HG03280 (cell line): ENCODE measurements at regions not wholly inside any gene's neighbourhood (a gene's known extent, or its start where the extent isn't known, plus 50 kb on each side); places are given as distances from the start of the nearest gene placed in this dataset.
A peak's percentile ranks its signal among the peaks of the same experiment; 100 is the strongest.
"Not testable (repeated sequence)": the region's sequence is repeated elsewhere in the genome, so short reads cannot be mapped to it uniquely, and the experiment has no call there.

Experiments used
- ATAC-seq: cut with Tn5 transposase; IDR thresholded peaks from one replicate; pipeline ENCODE4 v1.9.1; 2021; ENCODE audit warnings: mild to moderate bottlenecking, moderate library complexity; ENCODE audit not compliant: unreplicated experiment

DNA sequence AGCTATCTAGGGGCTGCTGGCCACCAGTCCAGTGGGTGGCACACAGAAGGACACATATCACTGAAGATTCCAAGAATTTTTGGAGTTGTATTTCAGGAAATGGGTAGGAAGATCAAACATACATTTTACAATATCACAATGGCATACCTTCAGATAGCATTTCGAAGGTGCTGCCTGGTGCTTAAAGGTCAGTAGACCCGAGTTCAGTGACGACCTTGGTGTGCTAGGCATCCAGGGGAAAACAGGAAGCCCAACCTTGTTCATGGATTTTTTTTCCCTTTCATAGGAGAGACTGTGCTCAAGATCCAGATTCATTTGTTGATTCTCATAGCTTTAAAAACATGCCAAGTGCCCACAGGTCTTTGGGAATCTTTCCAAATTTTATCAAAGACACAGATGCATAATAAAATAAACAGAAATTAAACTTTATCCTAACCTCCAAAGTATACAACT is 51.0 kb upstream of the RCBTB2 start:
- ATAC-seq: no peak

DNA sequence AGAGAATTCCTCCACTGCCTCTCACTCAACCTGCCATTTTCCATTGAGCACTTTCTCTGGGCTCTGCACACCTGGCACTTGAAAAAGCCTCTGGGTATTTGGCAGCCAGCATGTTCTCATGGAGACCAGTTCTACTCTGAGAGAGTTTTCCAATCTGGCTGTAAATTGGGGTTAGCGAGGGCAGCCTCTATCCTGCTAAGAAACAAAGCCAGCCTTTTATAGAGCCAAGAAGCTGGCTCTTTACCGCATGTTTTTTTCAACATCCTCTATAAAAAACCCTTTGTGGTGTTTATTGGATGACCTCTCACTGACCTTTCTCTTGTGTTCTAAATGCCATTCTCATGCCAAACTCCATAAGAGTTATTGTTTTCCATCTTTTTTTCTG is 52.6 kb upstream of the RCBTB2 start:
- ATAC-seq: no peak

DNA sequence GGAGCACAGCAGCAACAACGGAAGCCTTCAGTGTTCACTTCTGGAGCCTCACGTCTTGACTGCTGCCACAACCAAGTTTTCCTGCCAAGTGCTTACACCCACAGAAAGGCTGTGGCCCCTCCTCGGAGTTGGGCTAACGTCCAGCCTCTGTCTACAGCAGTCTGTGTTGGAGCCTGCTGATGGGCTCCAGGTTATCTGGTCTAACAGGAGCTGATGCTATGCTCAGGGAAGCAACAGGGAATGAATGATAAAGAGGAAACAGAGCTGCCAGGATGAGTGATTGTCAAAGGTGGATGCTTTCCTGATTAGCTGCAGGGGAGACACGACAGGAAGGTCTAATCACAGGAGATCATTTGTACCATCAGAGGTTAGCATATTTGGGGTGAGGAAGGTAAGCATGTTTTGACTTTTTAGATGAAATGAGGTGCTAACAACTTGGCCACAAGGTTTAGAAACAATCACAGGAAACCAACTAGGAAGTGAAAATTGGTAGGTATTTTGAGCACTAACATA is 53.8 kb upstream of the RCBTB2 start:
- peak; percentile 37 for ATAC-seq

DNA sequence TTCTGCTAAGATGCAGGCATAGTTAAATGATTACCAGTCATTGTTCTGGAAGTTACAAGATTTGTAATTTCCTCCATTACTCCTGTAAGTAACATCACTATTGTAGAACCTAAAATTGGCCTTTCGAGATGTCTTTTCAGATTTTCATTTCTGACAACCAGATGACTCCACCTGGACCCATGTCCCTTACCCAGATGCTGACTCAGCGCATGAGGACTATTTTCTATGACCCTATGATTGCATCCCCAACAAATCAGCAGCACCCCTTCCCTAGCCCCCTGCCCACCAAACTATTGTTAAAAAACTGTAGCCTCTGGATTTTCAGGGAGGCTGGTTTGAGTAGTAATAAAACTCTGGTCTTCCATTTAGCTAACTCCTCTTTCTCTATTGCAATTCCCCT is 55.2 kb upstream of the RCBTB2 start:
- ATAC-seq: no peak

DNA sequence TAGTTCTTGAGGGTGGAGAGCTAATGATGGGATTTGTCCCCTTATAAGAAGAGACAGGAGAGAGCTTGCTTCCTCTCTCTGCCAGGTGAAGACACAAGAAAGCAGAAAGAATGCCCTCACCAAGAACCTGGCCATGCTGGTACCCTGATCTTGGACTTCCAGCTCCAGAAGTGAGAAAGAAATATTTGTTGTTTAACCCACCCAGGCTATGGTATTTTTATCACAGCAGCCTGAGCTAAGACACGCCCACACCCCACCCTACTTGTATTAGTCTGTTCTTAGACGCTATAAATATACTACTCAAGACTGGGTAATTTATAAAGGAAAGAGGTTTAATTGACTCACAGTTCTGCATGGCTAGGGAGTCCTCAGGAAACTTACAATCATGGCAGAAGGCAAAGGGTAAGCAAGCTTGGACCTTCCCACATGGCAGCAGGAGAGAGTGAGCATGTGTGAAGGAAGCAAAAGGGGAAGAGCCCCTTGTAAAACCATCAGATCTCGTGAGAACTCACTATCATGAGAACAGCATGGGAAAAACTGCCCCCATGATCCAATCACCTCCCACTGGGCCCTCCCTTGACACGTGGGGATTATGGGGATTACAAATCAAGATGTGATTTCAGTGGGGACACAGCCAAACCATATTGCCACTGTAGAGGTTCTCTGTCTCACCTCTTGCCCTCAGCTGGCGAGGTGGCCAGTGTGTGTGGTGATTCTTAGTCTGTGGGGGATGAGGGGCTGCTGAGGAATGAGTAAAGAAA is 57.4 kb upstream of the RCBTB2 start:
- no peak for ATAC-seq

DNA sequence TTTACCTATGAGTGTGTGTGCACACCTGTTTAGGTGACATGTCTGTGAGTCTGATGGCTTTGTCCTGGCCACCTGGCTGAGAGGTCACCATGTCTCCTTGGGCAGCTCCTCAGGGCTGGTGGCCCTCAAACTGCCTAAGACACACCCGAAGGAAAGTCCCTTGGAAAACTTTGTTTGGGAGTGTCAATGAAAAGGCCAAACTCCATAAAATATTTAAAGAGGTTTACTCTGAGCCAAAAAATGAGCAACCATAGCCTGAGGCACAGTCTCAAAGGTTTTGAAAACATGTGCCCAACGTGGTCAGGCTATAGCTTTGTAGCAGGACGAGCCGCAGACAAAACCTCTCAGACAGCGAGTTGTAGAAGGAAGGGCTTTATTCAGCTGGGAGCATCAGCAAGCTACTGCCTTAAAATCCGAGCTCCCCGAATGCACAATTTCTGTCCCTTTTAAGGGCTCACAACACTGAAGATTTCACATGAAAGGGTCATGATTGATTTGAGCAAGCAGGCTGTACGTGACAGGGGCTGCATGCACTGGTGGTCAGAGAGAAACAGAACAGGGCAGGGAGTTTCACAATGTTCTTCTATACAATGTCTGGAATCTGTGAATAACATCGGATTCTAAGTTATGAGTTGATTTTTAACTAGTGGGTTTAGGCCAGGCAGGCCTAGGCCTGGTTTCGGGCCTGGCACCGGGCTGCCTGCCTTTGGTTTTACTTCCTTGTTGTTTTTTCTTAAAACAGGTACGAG is 58.4 kb upstream of the RCBTB2 start:
- not testable (repeated sequence) for ATAC-seq

DNA sequence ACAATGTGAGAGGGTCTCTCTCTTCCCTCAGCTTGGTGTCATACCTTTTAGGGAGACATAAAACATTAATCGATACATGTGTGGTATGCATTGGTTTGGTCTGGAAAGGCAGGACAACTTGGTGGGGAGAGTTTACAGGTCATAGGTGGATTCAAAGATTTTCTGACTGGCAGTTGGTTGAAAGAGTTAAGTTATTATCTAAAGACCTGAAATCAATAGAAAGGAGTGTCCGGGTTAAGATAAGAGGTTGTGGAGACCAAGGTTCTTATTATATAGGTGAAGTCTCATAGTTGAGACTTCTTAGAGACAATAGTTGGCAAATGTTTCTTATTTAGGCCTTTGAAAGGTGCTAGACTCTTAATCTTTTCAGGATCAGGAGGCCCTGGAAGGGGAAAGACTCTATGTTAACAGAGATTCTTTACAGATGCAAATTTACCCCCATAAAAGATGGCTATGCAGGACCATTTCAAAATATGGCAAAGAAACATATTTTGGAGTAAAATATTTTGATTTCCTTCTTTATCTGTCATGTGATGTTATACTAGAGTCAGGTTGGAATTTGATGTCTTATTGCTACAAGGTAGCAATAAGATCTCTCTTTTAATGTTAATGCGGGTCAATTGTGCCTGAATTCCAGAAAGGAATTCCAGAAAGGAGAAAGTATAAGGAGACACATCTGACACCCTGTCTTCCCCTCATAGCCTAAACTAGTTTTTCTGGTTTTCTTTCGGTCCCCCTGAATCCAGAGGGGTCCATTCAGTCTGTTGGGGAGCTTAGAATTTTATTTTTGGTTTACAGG is 59.2 kb upstream of the RCBTB2 start:
- no peak for ATAC-seq

DNA sequence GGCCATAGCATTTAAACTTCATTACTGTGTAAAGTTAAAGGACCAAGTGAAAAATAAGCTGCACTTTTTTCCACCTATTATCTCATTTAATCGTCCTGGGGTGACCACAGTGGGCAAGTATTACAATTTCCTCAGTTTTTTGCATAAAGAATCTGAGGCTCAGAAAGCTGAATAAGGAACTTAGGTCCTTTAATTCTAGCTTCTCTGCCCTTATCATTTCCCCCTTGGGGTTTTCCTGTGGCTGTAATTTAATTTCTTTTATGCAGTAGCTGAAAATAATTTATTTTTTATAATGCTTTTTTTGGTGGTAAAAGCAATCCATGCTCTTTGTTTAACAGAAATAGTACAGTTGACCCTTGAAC is 59.8 kb upstream of the RCBTB2 start:
- ATAC-seq: no peak

DNA sequence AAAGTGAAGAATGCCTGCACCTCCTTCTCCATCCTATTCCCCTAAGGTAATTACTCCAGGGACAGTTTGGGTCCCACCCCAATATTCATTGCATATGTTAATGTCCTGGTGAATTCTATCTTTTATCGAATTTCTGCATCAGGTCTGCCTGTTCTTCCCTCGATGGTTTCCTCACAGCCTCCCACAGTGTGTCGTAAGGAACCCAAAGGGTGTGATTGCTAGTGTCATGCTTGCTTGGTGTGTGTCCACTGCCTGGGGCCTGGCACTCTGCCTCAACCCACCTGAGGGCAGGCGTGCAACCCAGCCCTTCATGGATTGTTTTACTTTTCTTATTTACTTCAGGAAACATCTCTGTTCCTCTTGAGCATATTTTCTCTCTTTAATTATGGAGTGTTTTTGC is 60.2 kb upstream of the CYSLTR2 start:
- no peak for ATAC-seq

DNA sequence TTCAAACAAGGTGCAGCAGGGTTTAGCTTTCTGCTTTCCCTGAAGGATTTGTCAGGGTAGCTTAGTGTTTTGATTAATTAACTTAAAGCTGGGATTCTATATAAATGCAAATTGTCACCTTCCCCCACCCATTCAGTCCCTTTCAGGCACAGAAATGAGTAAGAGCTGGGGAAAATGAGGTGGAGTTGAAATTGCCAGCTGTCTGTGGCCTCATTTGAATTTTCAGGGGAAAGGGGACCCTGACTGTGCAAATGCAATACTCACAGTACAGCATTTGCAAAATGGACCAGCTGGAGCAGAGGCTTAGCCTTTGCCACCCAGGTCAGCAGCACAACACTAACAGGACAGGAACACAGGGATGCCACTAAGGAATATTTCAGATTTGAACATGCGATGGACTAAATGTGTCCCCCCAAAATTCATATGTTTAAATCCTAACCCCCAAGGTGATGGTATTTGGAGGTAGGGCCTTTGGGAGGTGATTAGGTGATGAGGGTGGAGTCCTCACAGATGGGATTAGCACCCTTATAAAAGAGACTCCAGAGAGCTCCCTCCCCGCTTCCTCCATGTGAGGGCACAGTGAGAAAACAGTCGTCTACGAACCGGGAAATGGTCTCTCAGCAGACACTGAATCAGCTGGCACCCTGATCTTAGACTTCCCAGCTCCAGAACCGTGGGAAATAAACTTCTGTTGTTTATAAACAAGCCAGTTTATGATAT is 59.5 kb upstream of the CYSLTR2 start:
- no peak for ATAC-seq

DNA sequence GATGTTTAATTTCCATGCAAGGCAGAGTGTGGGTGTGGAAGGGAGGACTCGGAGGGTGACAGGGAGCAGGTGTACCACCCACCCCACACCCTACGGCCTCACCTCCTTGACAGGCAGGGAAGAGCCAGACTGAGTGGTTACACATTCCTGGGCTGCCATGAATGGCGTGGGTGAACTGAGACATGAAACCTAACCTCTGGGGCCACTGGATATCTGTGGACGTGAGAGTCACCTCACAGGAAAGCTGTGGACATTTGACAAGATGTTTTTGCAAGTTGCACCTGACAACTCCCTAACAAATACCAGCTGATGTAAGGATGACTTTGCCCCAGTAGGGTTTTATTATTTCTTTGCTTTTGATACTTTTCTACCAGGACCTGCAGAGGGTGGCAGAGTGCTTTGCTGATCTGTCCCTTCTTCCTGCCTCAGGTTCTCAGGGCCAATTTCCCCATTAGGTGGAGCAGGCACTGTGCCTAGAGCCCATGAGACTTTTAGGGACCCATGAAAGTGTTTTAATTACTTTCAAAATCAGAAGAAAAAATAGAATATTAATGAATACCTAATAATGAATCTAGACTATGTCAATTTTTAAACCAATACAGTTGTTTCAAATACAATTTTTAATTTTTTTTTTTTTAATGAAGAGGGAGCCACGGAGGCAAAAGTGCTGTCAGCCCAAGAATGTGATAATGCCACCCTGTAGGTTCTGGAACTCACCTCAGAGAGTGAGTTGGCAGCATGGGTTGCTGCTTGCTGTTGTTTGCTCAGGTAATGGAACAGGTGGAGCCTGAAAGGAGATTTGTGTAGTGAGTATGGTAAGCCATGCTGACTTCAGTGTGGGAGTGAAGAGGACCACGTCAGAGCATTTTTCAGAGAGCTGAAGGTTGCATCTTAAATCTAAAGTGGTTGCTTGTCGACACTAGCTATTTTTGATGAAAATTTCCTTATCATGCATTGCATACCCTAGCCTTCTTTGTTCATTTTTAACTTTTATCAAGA is 58.0 kb upstream of the CYSLTR2 start:
- ATAC-seq: peak; percentile 64

DNA sequence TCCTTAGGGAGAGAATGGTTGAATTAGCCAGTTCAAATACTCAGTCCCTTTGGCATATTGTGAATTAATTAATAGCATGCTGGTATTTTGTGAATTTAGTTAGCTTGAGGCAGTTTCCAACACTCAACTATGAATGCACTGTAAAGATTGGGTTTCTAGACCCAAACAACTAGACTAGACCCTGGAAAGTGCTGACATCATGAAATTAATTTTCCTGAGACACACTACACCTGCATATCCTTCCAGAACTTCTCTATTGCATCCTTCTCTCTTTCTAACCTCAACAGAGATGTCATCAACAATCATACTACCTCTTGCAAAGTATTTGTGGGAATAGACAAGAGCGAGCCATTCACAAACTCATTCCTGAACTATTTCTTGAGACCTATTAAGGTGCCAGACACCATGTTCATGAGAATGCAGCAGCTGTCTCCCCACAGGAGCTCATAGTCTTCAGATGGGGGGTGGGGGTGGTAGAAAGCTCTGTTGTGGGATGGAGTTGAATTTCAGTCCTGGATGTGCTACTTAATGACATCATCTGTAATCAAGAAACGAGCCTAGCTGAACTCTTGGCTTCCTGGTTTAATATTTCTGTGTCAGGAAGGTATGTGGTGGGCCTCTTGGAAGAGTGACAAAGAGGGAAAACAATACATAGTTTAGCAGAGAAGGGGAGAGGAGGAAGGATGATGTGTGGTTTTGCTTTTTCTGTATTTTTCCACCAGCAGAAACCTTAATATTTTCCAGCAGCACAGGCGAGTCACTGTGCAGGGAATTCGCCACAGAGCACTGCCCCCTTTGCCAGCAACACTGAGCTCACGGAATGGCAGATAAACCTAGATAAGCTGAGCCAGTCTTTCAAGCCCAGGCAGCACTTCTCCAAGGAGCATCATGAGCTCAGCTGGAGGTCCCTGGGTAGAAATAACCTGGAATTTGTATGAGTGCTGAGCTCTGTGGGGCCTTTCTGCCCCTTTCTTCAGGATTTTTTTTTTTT is 53.1 kb upstream of the CYSLTR2 start:
- ATAC-seq: no peak

DNA sequence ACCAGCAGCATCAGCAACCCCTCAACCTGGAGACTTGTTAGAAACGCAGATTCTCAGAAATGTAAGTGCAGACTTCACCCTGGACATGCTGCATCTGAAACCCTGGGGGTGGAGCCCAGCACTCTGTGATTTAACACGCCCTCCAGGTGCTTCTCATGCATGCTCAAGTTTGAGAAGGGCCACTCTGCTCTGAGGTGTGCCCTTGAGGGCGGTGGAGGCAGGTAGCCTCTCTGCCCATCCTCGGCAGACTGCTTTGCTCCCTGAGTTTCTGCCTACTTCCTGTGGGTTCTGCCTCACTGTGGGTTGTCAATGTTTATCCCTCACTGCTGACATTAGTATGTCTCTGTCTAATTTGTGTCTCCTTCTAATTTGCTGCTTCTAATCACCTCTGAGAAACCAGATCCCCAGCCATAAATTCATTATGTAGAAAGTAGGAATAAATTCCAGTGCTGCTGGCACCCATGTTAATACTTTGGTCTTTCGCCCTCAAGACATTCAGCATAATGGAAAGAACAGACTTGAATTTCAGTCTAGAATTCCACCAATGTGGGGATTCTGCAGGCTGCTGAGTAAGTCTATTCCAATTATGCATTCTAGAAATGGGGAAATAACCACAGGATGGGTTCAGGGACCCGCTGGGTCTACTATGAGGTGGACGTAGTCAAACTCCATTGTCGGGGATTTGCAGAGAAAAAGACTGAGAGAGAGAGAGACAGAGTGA is 51.3 kb upstream of the CYSLTR2 start:
- no peak for ATAC-seq

DNA sequence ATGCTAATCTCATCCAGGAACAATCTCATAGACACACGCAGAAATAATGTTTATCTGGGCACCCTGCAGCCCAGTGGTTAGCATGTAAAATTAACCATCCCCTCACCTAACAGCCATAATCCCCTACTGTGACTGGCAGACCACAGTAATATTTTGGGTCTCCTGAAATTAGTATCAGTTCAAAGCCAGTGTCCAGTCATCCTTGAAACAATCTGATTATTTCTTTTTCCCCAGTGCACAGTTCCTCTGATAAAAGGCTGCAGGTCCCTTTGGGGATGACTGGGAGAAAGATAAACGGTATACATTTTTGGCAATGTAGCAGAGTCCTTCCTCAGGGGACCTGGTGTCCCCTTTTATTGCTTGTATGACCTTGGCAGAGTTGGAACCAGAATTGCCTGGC is 50.4 kb upstream of the CYSLTR2 start:
- ATAC-seq: no peak
